Heart right ventricle (tissue), 16 donors: ENCODE measurements at regions not wholly inside any gene's neighbourhood (a gene's known extent, or its start where the extent isn't known, plus 50 kb on each side); places are given as distances from the start of the nearest gene placed in this dataset.
A peak's percentile ranks its signal among the peaks of the same experiment; 100 is the strongest.
"Not testable (repeated sequence)": the region's sequence is repeated elsewhere in the genome, so short reads cannot be mapped to it uniquely, and the experiment has no call there.

Source experiments
- ATAC-seq, 8 donors: fragments of 200-7000 bp; cut with Tn5 transposase; one replicate each; pipeline ENCODE4 v1.9.1; 2020; ENCODE audit warnings: mild to moderate bottlenecking in 8 of 8, moderate library complexity in 8 of 8, moderate number of reproducible peaks in 1 of 8
- DNase-seq, 2 donors: peaks; one replicate each; pipeline ENCODE4 v3.0.0-alpha.2; 2020
- H3K27ac ChIP-seq, 10 donors: fragments of 200-600 bp; sonication (generic) in 2 of 10; one replicate each; pipeline versions ENCODE4 v1.5.0 to v1.8.0; 2020 to 2022; ENCODE audit warnings: mild to moderate bottlenecking in 3 of 10
- H3K27me3 ChIP-seq, 7 donors: fragments of 200-600 bp; one replicate each; pipeline ENCODE4 v1.8.0; 2021 to 2022; ENCODE audit warnings: mild to moderate bottlenecking in 2 of 7
- H3K36me3 ChIP-seq, 9 donors: fragments of 200-600 bp; sonication (generic) in 1 of 9; one replicate each; pipeline versions ENCODE4 v1.5.0 to v1.8.0; 2020 to 2022; ENCODE audit warnings: mild to moderate bottlenecking in 2 of 9
- H3K4me1 ChIP-seq, 9 donors: fragments of 200-600 bp; sonication (generic) in 1 of 9; one replicate each; pipeline versions ENCODE4 v1.5.0 to v1.8.0; 2020 to 2022; ENCODE audit warnings: mild to moderate bottlenecking in 4 of 9
- H3K4me3 ChIP-seq, 10 donors: fragments of 200-600 bp; sonication (generic) in 2 of 10; one replicate each; pipeline versions ENCODE4 v1.5.0 to v1.8.0; 2020 to 2022; ENCODE audit warnings: mild to moderate bottlenecking in 7 of 10, moderate library complexity in 2 of 10
- H3K9me3 ChIP-seq, 11 donors: fragments of 200-600 bp in 10 of 11; sonication (generic) in 2 of 11; one replicate each; pipeline versions ENCODE4 v1.5.0 to v1.8.0; 2013 to 2022; ENCODE audit warnings: mild to moderate bottlenecking in 2 of 11, control low read depth in 1 of 11, moderate library complexity in 1 of 11
- CTCF ChIP-seq, 9 donors: fragments of 200-600 bp; sonication (generic) in 2 of 9; IDR thresholded peaks; one replicate each; pipeline versions ENCODE4 v1.5.0 to v1.8.0; 2021 to 2022; ENCODE audit warnings: antibody characterized with exemption in 9 of 9, mild to moderate bottlenecking in 5 of 9, moderate library complexity in 1 of 9
- WGBS, 2 donors: extraction: QIAGEN DNeasy Blood & Tissue Kit; methylation state at CpG; one replicate each; pipeline ENCODE4 v1.1.7; 2013; ENCODE audit warnings: inconsistent platforms in 1 of 2; 5-methylcytosine and 5-hydroxymethylcytosine counted together
- intact Hi-C, 10 donors: fragments of 100-400 bp; cut with DNase I; formaldehyde crosslinking; loops; one replicate each; pipeline versions ENCODE4 v1.11.1 to v1.14.2; 2022
- donor health status: Arrhythmogenic right ventricular cardiomyopathy.
- donor health status: ischemic (EF 13 %, LVEDD 7.1; RV severe dilation, severe dysfunction).
- donor health status: healthy with polysubstance abuse.
- donor health status: DM: no; HTN: yes; CAD: no.
- donor health status: DM: no; HTN: no; CAD: no.
- donor health status: ischemic (EF 25% LVEDD 6.9; RV normal size, moderate dysfunction).
- donor health status: ischemic (EF 25% LVEDD 5.7; RV mildly dilated, moderate dysfunction).
- donor health status: healthy.
- donor health status: DM: yes; HTN: yes; CAD: no.
- donor health status: Ischemic cardiomyopathy.
- donor health status: ischemic (EF 35%, LVEDD 5.7; RV mildly dilated, moderate dysfunction).
- donor health status: nonischemic (EF 11% LVEDD 7.7; RV severe dilation, severe dysfunction).
- donor health status: DM: yes; HTN: yes; CAD: no.
- donor health status: PGD.
- donor health status: ischemic (EF 29% LVEDD 5.4; RV normal size, mild dysfunction).
- donor health status: nonischemic (EF 23%, LVEDD 6.1; RV moderate dilation, normal function).

GRCh38 chr6:132190097-132190814 is 211.0 kb downstream of the MOXD1 start:
- Histone ChIP-seq H3K36me3 (no peaks in the 10 kb centered on the region), H3K9me3 (peaks cover 0 to 8% (median 0%) of the 10 kb centered on the region in 11 donors), H3K4me3 (no peak overlapping the region), H3K27me3 (no peaks in the 10 kb centered on the region), H3K4me1 (peaks cover 0 to 22% (median 4%) of the 10 kb centered on the region in 9 donors), H3K27ac (peak overlapping the region in 7 of 10 donors; percentile 12 to 59 (median 35))
- no peak for TF ChIP-seq CTCF (IDR thresholded peaks at IDR 0.05)
- ATAC-seq (peak in 4 of 8 donors; percentile 10 to 55 (median 26)), DNase-seq (no peak)
- WGBS, 2 donors: 54 to 59% methylated on average over 4 of the region's 4 CpGs
- intact Hi-C loops: no loop called here

- TF ChIP-seq CTCF (IDR thresholded peaks at IDR 0.05): no peak
Measured at GRCh38 chr6:132188556-132189264, 212.6 kb downstream of the MOXD1 start.

GRCh38 chr6:132187816-132188215 is 213.5 kb downstream of the MOXD1 start:
- no peak for DNase-seq
- H3K4me3 ChIP-seq: no peak overlapping the region
- no peak for TF ChIP-seq CTCF (IDR thresholded peaks at IDR 0.05)
- H3K4me1 ChIP-seq: peaks cover 0 to 22% (median 4%) of the 10 kb centered on the region in 9 donors
- no peak overlapping the region for H3K27ac ChIP-seq
- peaks cover 0 to 7% (median 0%) of the 10 kb centered on the region in 11 donors for H3K9me3 ChIP-seq
- no peaks in the 10 kb centered on the region for H3K36me3 ChIP-seq
- no peaks in the 10 kb centered on the region for H3K27me3 ChIP-seq
- no peak for ATAC-seq
- intact Hi-C loops: no loop called here
- 88 to 90% methylated on average over 1 of the region's 1 CpG for WGBS, 2 donors

More at GRCh38 chr6:132188556-132189264, 212.6 kb downstream of the MOXD1 start:
- no peaks in the 10 kb centered on the region for H3K36me3 ChIP-seq
- ATAC-seq: no peak
- H3K27ac ChIP-seq: peak overlapping the region in 2 of 10 donors; percentile 16 to 59
- no peak overlapping the region for H3K4me3 ChIP-seq
- no peaks in the 10 kb centered on the region for H3K27me3 ChIP-seq
- H3K4me1 ChIP-seq: peaks cover 0 to 22% (median 4%) of the 10 kb centered on the region in 9 donors
- peaks cover 0 to 7% (median 0%) of the 10 kb centered on the region in 11 donors for H3K9me3 ChIP-seq
- no peak for DNase-seq
- intact Hi-C loops: no loop called here
- 53 to 62% methylated on average over 1 of the region's 1 CpG for WGBS, 2 donors

- H3K27me3 ChIP-seq, DNase-seq, H3K27ac ChIP-seq, H3K4me3 ChIP-seq, ATAC-seq, H3K9me3 ChIP-seq, H3K36me3 ChIP-seq, H3K4me1 ChIP-seq, intact Hi-C loops: not testable (repeated sequence)
- 61 to 69% methylated on average over 1 of the region's 1 CpG for WGBS, 2 donors
Measured at GRCh38 chr6:132184966-132185365, 216.3 kb downstream of the MOXD1 start.
